ENCODE measurements at regions not wholly inside any gene's neighbourhood (a gene's known extent, or its start where the extent isn't known, plus 50 kb on each side); places are given as distances from the start of the nearest gene placed in this dataset.

DNA sequence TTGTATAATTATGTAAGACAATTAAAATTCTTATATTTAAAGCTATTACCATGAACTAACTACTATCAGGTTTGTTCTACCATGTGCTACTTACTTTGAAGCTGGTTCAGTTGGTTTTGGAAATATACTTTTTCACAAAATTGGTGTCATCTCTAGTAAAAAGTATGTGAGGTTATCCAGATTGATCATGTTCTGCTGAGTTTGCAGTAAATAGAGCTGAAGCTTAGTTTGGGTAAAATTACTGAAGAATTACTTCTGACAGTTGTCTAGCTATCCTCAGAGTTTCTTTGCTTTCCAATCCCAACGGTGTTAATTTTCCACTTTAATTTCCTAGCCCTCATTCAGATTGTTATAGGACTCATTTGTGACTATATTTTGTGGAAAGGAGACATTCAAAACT is 184.2 kb downstream of the FAT4 start:
- DNase-seq (ENCODE audit: low spot score) (no peak), ATAC-seq (ENCODE audit: low FRiP score) (no peak)
- TF ChIP-seq, protein P1, sequence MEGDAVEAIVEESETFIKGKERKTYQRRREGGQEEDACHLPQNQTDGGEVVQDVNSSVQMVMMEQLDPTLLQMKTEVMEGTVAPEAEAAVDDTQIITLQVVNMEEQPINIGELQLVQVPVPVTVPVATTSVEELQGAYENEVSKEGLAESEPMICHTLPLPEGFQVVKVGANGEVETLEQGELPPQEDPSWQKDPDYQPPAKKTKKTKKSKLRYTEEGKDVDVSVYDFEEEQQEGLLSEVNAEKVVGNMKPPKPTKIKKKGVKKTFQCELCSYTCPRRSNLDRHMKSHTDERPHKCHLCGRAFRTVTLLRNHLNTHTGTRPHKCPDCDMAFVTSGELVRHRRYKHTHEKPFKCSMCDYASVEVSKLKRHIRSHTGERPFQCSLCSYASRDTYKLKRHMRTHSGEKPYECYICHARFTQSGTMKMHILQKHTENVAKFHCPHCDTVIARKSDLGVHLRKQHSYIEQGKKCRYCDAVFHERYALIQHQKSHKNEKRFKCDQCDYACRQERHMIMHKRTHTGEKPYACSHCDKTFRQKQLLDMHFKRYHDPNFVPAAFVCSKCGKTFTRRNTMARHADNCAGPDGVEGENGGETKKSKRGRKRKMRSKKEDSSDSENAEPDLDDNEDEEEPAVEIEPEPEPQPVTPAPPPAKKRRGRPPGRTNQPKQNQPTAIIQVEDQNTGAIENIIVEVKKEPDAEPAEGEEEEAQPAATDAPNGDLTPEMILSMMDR (IDR thresholded peaks at IDR 0.05), result no peak

DNA sequence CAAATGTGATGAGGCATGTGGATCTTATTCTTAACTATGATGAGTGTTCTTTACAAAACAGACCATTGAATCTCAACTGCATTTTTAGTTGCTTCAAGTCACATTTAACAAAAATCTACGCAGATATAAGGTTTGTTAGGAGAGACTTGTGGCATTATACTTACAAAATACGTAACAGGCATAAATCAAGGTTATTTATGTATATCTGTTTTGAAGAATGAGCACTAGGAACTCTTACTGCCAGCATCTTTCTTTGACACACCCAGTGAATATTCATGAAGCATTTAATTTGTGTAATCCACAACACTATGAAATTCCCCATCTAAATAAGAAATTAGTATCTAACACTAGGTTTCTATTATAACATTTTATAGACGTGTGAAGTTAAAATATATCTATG is 186.3 kb downstream of the FAT4 start:
- no peak for DNase-seq (ENCODE audit: low spot score)
- TF ChIP-seq, protein P1 (IDR thresholded peaks at IDR 0.05), result no peak
- ATAC-seq (ENCODE audit: low FRiP score), result no peak

DNA sequence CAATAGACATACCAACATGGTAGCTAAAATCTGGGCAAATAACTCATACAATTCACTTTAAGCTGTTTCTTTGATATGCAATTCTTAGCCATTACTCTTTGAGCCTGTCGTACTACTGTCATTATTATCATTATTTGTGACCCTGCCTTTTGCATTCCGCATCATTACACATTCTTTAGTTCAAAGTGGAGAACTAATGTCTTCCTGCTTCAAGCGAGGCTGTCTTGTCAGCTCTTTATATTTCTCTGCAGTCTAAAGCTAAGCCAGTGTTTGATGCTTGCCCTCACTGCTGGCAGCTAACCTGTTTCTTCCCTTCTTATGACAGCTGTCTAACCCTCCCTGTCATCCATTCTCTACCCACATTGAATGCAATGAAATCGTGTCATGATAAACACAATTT is 186.8 kb downstream of the FAT4 start:
- ATAC-seq (ENCODE audit: low FRiP score), result no peak
- no peak for DNase-seq (ENCODE audit: low spot score)
- TF ChIP-seq, protein P1 (IDR thresholded peaks at IDR 0.05), result no peak

DNA sequence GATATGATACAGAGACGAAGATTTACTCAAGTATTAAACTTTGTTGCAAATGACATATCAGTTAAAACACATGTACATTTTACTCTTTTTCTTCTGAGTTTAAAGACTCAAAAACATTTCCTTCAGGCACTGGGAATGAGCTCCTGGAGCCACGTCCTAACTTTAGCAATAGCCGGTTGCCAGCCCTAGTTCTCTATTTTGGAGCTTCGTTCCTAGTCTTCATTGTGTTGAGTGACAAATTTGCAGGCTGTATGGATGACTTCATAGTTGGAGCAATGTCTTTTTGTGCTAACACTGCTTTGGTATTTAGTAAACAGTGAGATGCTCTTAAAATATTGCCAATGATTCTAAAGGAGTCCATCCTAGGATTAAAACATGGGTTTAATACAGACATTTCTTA is 190.9 kb downstream of the FAT4 start:
- TF ChIP-seq, protein P1 (IDR thresholded peaks at IDR 0.05), result no peak
- no peak for ATAC-seq (ENCODE audit: low FRiP score)
- DNase-seq (ENCODE audit: low spot score), result no peak

DNA sequence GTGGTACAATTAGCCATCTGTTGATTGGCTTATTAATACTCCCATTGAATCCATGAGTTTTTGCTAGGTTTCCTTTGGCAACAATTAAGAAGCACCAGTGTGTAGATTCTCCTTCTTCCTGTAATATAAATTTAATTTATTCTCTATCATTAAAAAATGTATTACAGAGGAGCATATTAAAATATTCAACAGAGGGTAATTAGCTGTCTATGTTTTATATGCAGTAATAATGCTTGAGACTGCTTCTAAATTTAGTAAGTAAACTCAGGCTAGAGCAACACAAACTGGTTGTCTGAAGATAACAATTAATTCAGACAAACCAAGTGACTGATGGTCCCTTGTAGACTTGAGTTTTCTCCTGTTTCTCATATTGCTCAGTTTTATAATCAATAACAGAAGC is 192.4 kb downstream of the FAT4 start:
- TF ChIP-seq, protein P1 (IDR thresholded peaks at IDR 0.05), result no peak
- ATAC-seq (ENCODE audit: low FRiP score), result no peak
- no peak for DNase-seq (ENCODE audit: low spot score)

DNA sequence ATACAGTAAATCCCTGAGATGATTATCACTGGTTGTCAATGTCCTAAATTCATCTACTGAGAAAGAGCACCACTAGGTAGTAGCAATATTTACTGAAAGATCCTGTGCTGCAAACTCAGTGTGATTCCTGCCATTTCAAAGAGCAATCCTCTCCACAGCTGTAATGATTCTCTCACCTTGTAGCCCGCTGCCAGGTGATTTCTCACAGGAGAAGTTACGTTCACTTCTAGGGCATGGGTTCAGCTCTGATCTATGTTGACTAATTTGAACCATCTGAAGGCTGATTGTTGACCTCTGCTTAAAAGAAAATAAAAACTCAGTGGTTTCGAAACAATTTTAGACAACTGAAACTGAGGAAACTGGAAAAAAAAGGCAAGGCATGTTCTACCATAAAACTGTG is 197.0 kb downstream of the FAT4 start:
- no peak for ATAC-seq (ENCODE audit: low FRiP score)
- no peak for DNase-seq (ENCODE audit: low spot score)
- TF ChIP-seq, protein P1 (IDR thresholded peaks at IDR 0.05), result no peak

DNA sequence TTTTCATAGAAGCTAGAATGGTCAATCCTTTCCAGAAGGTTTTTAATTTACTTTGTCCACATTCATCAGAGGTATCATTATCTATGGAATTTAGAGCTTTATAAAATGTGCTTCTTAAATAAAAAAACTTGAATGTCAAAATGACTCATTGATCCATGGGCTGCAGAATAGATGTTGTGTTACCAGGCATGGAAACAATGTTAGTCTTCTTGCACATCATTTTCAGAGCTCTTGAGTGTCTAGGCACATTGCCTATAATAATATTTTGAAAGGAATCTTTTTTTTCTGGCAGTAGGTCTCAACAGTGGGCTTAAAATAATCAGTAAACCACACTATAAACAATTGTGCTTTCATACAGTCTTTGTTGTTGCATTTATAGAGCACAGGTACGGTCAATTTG is 200.3 kb downstream of the FAT4 start:
- TF ChIP-seq, protein P1 (IDR thresholded peaks at IDR 0.05), result no peak
- ATAC-seq (ENCODE audit: low FRiP score), result no peak
- no peak for DNase-seq (ENCODE audit: low spot score)

Measured in omental fat pad (tissue), 3 donors.